HEK293T (cell line): ENCODE measurements at regions not wholly inside any gene's neighbourhood (a gene's known extent, or its start where the extent isn't known, plus 50 kb on each side); places are given as distances from the start of the nearest gene placed in this dataset.

ENCODE experiments used
- CTCF ChIA-PET: fragments of 350-600 bp; formaldehyde crosslinking; extraction: SDS; loops from one replicate; lab custom pipeline; 2021; ENCODE audit warnings: antibody characterized with exemption, inconsistent platforms; lab: Yijun Ruan, JAX
- POLR2A ChIA-PET: fragments of 350-600 bp; formaldehyde crosslinking; extraction: SDS; loops from one replicate; lab custom pipeline; 2020; ENCODE audit warnings: antibody characterized with exemption, inconsistent platforms; lab: Yijun Ruan, JAX
- DNase-seq: peaks from one replicate; pipeline ENCODE4 v3.0.0; 2012; ENCODE audit warnings: mixed read lengths; ENCODE audit errors: extremely low spot score
- ARNT ChIP-seq: fragments of 450-650 bp; IDR thresholded peaks from 2 replicates; pipeline ENCODE4 v1.6.1; 2017; ENCODE audit warnings: mild to moderate bottlenecking
- BHLHE40 ChIP-seq: fragments of 450-650 bp; IDR thresholded peaks from 2 replicates; pipeline ENCODE4 v1.6.1; 2016; ENCODE audit warnings: mild to moderate bottlenecking, moderate library complexity, borderline replicate concordance
- CTBP1 ChIP-seq: fragments of 450-650 bp; IDR thresholded peaks from 2 replicates; pipeline ENCODE4 v1.6.1; 2016; ENCODE audit warnings: borderline replicate concordance
- ELF4 ChIP-seq: fragments of 450-650 bp; IDR thresholded peaks from 2 replicates; pipeline ENCODE4 v1.6.1; 2017; ENCODE audit warnings: antibody characterized with exemption
- FOXA1 ChIP-seq: fragments of 450-650 bp; IDR thresholded peaks from 2 replicates; pipeline ENCODE4 v1.6.1; 2016; ENCODE audit warnings: mild to moderate bottlenecking
- FOXK2 ChIP-seq: fragments of 450-650 bp; IDR thresholded peaks from 2 replicates; pipeline ENCODE4 v1.6.1; 2016; ENCODE audit warnings: mild to moderate bottlenecking
- FOXM1 ChIP-seq: fragments of 450-650 bp; IDR thresholded peaks from 2 replicates; pipeline ENCODE4 v1.6.1; 2017; ENCODE audit warnings: mild to moderate bottlenecking, borderline replicate concordance
- HDGF ChIP-seq: fragments of 450-650 bp; IDR thresholded peaks from 2 replicates; pipeline ENCODE4 v1.6.1; 2017; ENCODE audit warnings: antibody characterized with exemption, borderline replicate concordance
- L3MBTL2 ChIP-seq: fragments of 450-650 bp; conservative IDR thresholded peaks from 2 replicates; pipeline ENCODE4 v1.6.1; 2016; ENCODE audit warnings: mild to moderate bottlenecking
- LEF1 ChIP-seq: fragments of 450-650 bp; IDR thresholded peaks from 2 replicates; pipeline ENCODE4 v1.6.1; 2017; ENCODE audit warnings: mild to moderate bottlenecking, borderline replicate concordance
- NFRKB ChIP-seq: fragments of 450-650 bp; IDR thresholded peaks from 2 replicates; pipeline ENCODE4 v1.6.1; 2016; ENCODE audit warnings: mild to moderate bottlenecking, moderate library complexity
- PKNOX1 ChIP-seq: fragments of 450-650 bp; IDR thresholded peaks from 2 replicates; pipeline ENCODE4 v1.6.1; 2016
- SP1 ChIP-seq: fragments of 450-650 bp; IDR thresholded peaks from 2 replicates; pipeline ENCODE4 v1.6.1; 2017
- SUZ12 ChIP-seq: fragments of 450-650 bp; IDR thresholded peaks from 2 replicates; pipeline ENCODE4 v1.6.1; 2016; ENCODE audit warnings: mild to moderate bottlenecking
- TARDBP ChIP-seq: fragments of 450-650 bp; IDR thresholded peaks from 2 replicates; pipeline ENCODE4 v1.6.1; 2016
- ZNF384 ChIP-seq: fragments of 450-650 bp; IDR thresholded peaks from 2 replicates; pipeline ENCODE4 v1.6.1; 2016

GRCh38 chr22:48396091-48396784 is 1431.4 kb downstream of the BRD1 start:
- ChIA-PET POLR2A (no interaction called here), CTCF (no interaction called here)
- DNase-seq, result no peak
- no peak for TF ChIP-seq LEF1

GRCh38 chr22:48395201-48395600 is 1432.5 kb downstream of the BRD1 start:
- DNase-seq, result no peak
- no peak for TF ChIP-seq NFRKB
- no peak for TF ChIP-seq CTBP1
- no peak for TF ChIP-seq SP1
- TF ChIP-seq PKNOX1, result no peak
- TF ChIP-seq ELF4, result no peak
- TF ChIP-seq L3MBTL2, result no peak
- no peak for TF ChIP-seq FOXM1
- no peak for TF ChIP-seq FOXK2
- no peak for TF ChIP-seq ZNF384
- no peak for TF ChIP-seq TARDBP
- TF ChIP-seq FOXA1, result no peak
- POLR2A ChIA-PET, result no interaction called here
- CTCF ChIA-PET, result no interaction called here

- CTCF ChIA-PET, result no interaction called here
- TF ChIP-seq ELF4, result no peak
- TF ChIP-seq ARNT, result no peak
- TF ChIP-seq CTBP1, result no peak
- TF ChIP-seq ZNF384, result no peak
- TF ChIP-seq TARDBP, result no peak
- no peak for TF ChIP-seq NFRKB
- TF ChIP-seq SUZ12, result no peak
- no peak for TF ChIP-seq SP1
- no peak for TF ChIP-seq FOXA1
- no peak for TF ChIP-seq L3MBTL2
- TF ChIP-seq BHLHE40, result no peak
- DNase-seq, result no peak
- POLR2A ChIA-PET, result no interaction called here
Measured at GRCh38 chr22:48394787-48395186, 1432.9 kb downstream of the BRD1 start.

- POLR2A ChIA-PET, result no interaction called here
- no peak for DNase-seq
- CTCF ChIA-PET, result no interaction called here
- no peak for TF ChIP-seq CTBP1
- no peak for TF ChIP-seq L3MBTL2
- no peak for TF ChIP-seq BHLHE40
- no peak for TF ChIP-seq ELF4
- TF ChIP-seq NFRKB, result no peak
- no peak for TF ChIP-seq PKNOX1
- TF ChIP-seq FOXA1, result no peak
- TF ChIP-seq LEF1, result no peak
- no peak for TF ChIP-seq ARNT
Measured at GRCh38 chr22:48393885-48394284, 1433.8 kb downstream of the BRD1 start.

GRCh38 chr22:48393041-48393370 is 1434.7 kb downstream of the BRD1 start:
- no peak for TF ChIP-seq BHLHE40
- TF ChIP-seq PKNOX1, result no peak
- TF ChIP-seq CTBP1, result no peak
- TF ChIP-seq TARDBP, result no peak
- TF ChIP-seq HDGF, result no peak
- TF ChIP-seq FOXA1, result no peak
- no peak for TF ChIP-seq L3MBTL2
- TF ChIP-seq NFRKB, result no peak
- TF ChIP-seq ARNT, result no peak
- no peak for TF ChIP-seq SUZ12
- no peak for TF ChIP-seq ELF4
- no peak for TF ChIP-seq SP1
- no peak for TF ChIP-seq FOXM1
- ChIA-PET CTCF (no interaction called here), POLR2A (no interaction called here)
- DNase-seq, result no peak

- CTCF ChIA-PET, result no interaction called here
- TF ChIP-seq HDGF, result no peak
- no peak for TF ChIP-seq ELF4
- TF ChIP-seq LEF1, result no peak
- TF ChIP-seq L3MBTL2, result no peak
- no peak for TF ChIP-seq FOXA1
- no peak for TF ChIP-seq NFRKB
- TF ChIP-seq BHLHE40, result no peak
- no peak for TF ChIP-seq CTBP1
- TF ChIP-seq ZNF384, result no peak
- TF ChIP-seq FOXK2, result no peak
- no peak for TF ChIP-seq ARNT
- no peak for TF ChIP-seq FOXM1
- no peak for TF ChIP-seq TARDBP
- TF ChIP-seq SP1, result no peak
- no peak for TF ChIP-seq SUZ12
- TF ChIP-seq PKNOX1, result no peak
- DNase-seq, result no peak
- POLR2A ChIA-PET, result no interaction called here
Measured at GRCh38 chr22:48391820-48392219, 1435.9 kb downstream of the BRD1 start.
